HK-2 (cell line): ENCODE measurements at regions not wholly inside any gene's neighbourhood (a gene's known extent, or its start where the extent isn't known, plus 50 kb on each side); places are given as distances from the start of the nearest gene placed in this dataset.
"Not testable (repeated sequence)": the region's sequence is repeated elsewhere in the genome, so short reads cannot be mapped to it uniquely, and the experiment has no call there.

Experiments
- DNase-seq: peaks from one replicate; pipeline ENCODE4 v3.0.0-alpha.2; 2018; ENCODE audit not compliant: unreplicated experiment

GRCh38 chr1:29782846-29783507 is 546.7 kb downstream of the PTPRU start:
- no peak for DNase-seq

GRCh38 chr1:29779146-29779545 is 542.8 kb downstream of the PTPRU start:
- no peak for DNase-seq

- DNase-seq = no peak
These were observed 541.2 kb downstream of the PTPRU start for GRCh38 chr1:29777522-29777921.

- DNase-seq = no peak
These were observed 538.0 kb downstream of the PTPRU start for GRCh38 chr1:29774355-29774754.

- no peak for DNase-seq
These were observed 536.3 kb downstream of the PTPRU start for GRCh38 chr1:29772584-29773100.

GRCh38 chr1:29767769-29768425 is 531.6 kb downstream of the PTPRU start:
- DNase-seq = no peak

- DNase-seq = no peak
These were observed 530.9 kb downstream of the PTPRU start for GRCh38 chr1:29767088-29767685.

- DNase-seq = no peak
These were observed 526.3 kb downstream of the PTPRU start for GRCh38 chr1:29762635-29763034.

GRCh38 chr1:29761159-29761928 is 525.0 kb downstream of the PTPRU start:
- DNase-seq = no peak

GRCh38 chr1:29760067-29760564 is 523.8 kb downstream of the PTPRU start:
- DNase-seq = no peak

- DNase-seq = peak; percentile 11
These were observed 522.6 kb downstream of the PTPRU start for GRCh38 chr1:29758781-29759499.

- no peak for DNase-seq
These were observed 521.8 kb downstream of the PTPRU start for GRCh38 chr1:29757866-29758780.

- DNase-seq = no peak
These were observed 520.8 kb downstream of the PTPRU start for GRCh38 chr1:29756901-29757725.

- DNase-seq = no peak
These were observed 520.2 kb downstream of the PTPRU start for GRCh38 chr1:29756498-29756897.

GRCh38 chr1:29756085-29756484 is 519.8 kb downstream of the PTPRU start:
- DNase-seq = no peak

GRCh38 chr1:29755412-29756015 is 519.2 kb downstream of the PTPRU start:
- DNase-seq = not testable (repeated sequence)

GRCh38 chr1:29754573-29755375 is 518.5 kb downstream of the PTPRU start:
- no peak for DNase-seq
